Mesenteric fat pad (tissue), 1 donor: ENCODE measurements at regions not wholly inside any gene's neighbourhood (a gene's known extent, or its start where the extent isn't known, plus 50 kb on each side); places are given as distances from the start of the nearest gene placed in this dataset.
"Not testable (repeated sequence)": the region's sequence is repeated elsewhere in the genome, so short reads cannot be mapped to it uniquely, and the experiment has no call there.

Experiments
- DNase-seq: peaks from one replicate; pipeline ENCODE4 v3.0.0-alpha.2; 2020; ENCODE audit warnings: low spot score
- donor health status: DM: yes; HTN: yes; CAD: no.

GRCh38 chr1:98575955-98576354 lies 85.6 kb upstream of the SNX7 start:
- DNase-seq, result no peak

GRCh38 chr1:98565951-98566350 lies 95.6 kb upstream of the SNX7 start:
- no peak for DNase-seq

GRCh38 chr1:98559291-98559690 lies 102.2 kb upstream of the SNX7 start:
- DNase-seq, result no peak

- DNase-seq, result no peak
Measured at GRCh38 chr1:98557895-98558294, 103.6 kb upstream of the SNX7 start.

- DNase-seq, result no peak
Measured at GRCh38 chr1:98556521-98557158, 104.9 kb upstream of the SNX7 start.

GRCh38 chr1:98555814-98556213 lies 105.7 kb upstream of the SNX7 start:
- DNase-seq, result no peak

GRCh38 chr1:98552576-98553074 lies 108.9 kb upstream of the SNX7 start:
- not testable (repeated sequence) for DNase-seq

GRCh38 chr1:98550076-98550475 lies 111.4 kb upstream of the SNX7 start:
- no peak for DNase-seq

- no peak for DNase-seq
Measured at GRCh38 chr1:98546319-98546718, 115.2 kb upstream of the SNX7 start.

- no peak for DNase-seq
Measured at GRCh38 chr1:98538106-98538505, 123.4 kb upstream of the SNX7 start.

- no peak for DNase-seq
Measured at GRCh38 chr1:98523256-98523655, 138.3 kb upstream of the SNX7 start.

GRCh38 chr1:98516306-98516705 lies 145.2 kb upstream of the SNX7 start:
- no peak for DNase-seq

- no peak for DNase-seq
Measured at GRCh38 chr1:98515744-98516143, 145.8 kb upstream of the SNX7 start.

GRCh38 chr1:98512216-98512615 lies 149.3 kb upstream of the SNX7 start:
- not testable (repeated sequence) for DNase-seq

GRCh38 chr1:98503771-98504170 lies 157.8 kb upstream of the SNX7 start:
- DNase-seq, result no peak

GRCh38 chr1:98502937-98503336 lies 158.6 kb upstream of the SNX7 start:
- no peak for DNase-seq

- DNase-seq, result no peak
Measured at GRCh38 chr1:98500324-98500723, 161.2 kb upstream of the SNX7 start.

- no peak for DNase-seq
Measured at GRCh38 chr1:98498651-98499050, 162.9 kb upstream of the SNX7 start.

- no peak for DNase-seq
Measured at GRCh38 chr1:98497497-98497896, 164.0 kb upstream of the SNX7 start.

GRCh38 chr1:98496256-98496995 lies 165.1 kb upstream of the SNX7 start:
- DNase-seq, result no peak

GRCh38 chr1:98493469-98493868 lies 168.1 kb upstream of the SNX7 start:
- no peak for DNase-seq

GRCh38 chr1:98490099-98490498 lies 171.4 kb upstream of the SNX7 start:
- DNase-seq, result no peak

GRCh38 chr1:98487620-98488019 lies 173.9 kb upstream of the SNX7 start:
- no peak for DNase-seq
